ENCODE measurements at regions not wholly inside any gene's neighbourhood (a gene's known extent, or its start where the extent isn't known, plus 50 kb on each side); places are given as distances from the start of the nearest gene placed in this dataset.

DNA sequence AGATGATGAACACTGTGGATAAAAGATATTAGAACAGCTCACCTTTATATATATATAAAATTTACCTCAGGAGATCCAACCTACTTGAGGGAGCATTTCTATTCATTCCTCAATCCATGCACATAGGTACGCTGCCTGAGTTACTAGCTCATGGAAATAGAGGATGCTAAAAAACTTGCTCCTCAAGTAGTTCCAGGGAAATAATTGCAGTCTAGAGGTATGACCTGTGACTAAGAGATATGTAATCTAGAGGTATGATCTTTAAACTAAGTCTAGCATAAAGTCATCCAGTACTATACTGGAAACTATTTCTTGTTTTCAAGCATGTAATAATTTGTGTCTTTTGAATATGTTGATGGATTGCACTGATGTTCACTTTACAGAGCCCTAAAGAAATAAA, 471.2 kb downstream of the TAF11L14 start:
- Histone ChIP-seq H3K9ac (ENCODE audit: control insufficient read depth, extremely low read depth, insufficient read depth, low read length) (no peak overlapping the region), H3K79me2 (ENCODE audit: control insufficient read depth, insufficient read depth, low read length) (no peaks in the 10 kb centered on the region), H3K4me1 (ENCODE audit: control insufficient read depth, extremely low read depth, insufficient read depth, low read length) (no peaks in the 10 kb centered on the region), H3K27me3 (ENCODE audit: control insufficient read depth, extremely low read depth, insufficient read depth, low read length) (no peaks in the 10 kb centered on the region), H3K4me2 (ENCODE audit: control insufficient read depth, extremely low read depth, insufficient read depth, low read depth, low read length) (no peak overlapping the region), H2AFZ (ENCODE audit: control insufficient read depth, low read length) (no peak overlapping the region), H4K20me1 (ENCODE audit: control insufficient read depth, extremely low read depth, insufficient read depth, low read length) (no peaks in the 10 kb centered on the region), H3K36me3 (ENCODE audit: control insufficient read depth in 2 of 2, extremely low read depth in 1 of 2, insufficient read depth in 2 of 2, low read length in 2 of 2) (no peaks in the 10 kb centered on the region), H3K27ac (ENCODE audit: control insufficient read depth, insufficient read depth, low read length) (no peak overlapping the region), H3K9me3 (ENCODE audit: control insufficient read depth, low read depth, low read length) (no peaks in the 10 kb centered on the region), H3K4me3 (ENCODE audit: control insufficient read depth in 2 of 3, extremely low read depth in 1 of 3, insufficient read depth in 2 of 3, low read depth in 1 of 3, low read length in 3 of 3) (no peak overlapping the region), H3K9me1 (ENCODE audit: control insufficient read depth, extremely low read depth, insufficient read depth, low read length) (no peaks in the 10 kb centered on the region)
- no peak for FAIRE-seq
- DNase-seq (ENCODE audit: low read depth, low spot score): no peak
- dilution Hi-C loops (cut with MboI; ENCODE audit: extremely low pct_ligation_motif_present, low sequenced_read_pairs): no loop called here
- TF ChIP-seq, protein P1, sequence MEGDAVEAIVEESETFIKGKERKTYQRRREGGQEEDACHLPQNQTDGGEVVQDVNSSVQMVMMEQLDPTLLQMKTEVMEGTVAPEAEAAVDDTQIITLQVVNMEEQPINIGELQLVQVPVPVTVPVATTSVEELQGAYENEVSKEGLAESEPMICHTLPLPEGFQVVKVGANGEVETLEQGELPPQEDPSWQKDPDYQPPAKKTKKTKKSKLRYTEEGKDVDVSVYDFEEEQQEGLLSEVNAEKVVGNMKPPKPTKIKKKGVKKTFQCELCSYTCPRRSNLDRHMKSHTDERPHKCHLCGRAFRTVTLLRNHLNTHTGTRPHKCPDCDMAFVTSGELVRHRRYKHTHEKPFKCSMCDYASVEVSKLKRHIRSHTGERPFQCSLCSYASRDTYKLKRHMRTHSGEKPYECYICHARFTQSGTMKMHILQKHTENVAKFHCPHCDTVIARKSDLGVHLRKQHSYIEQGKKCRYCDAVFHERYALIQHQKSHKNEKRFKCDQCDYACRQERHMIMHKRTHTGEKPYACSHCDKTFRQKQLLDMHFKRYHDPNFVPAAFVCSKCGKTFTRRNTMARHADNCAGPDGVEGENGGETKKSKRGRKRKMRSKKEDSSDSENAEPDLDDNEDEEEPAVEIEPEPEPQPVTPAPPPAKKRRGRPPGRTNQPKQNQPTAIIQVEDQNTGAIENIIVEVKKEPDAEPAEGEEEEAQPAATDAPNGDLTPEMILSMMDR (optimal IDR thresholded peaks at IDR 0.05 in 1 of 3, IDR thresholded peaks at IDR 0.05 in 1 of 3, conservative IDR thresholded peaks at IDR 0.05 in 1 of 3; ENCODE audit: extremely low read depth in 1 of 3, insufficient read depth in 2 of 3, low read length in 3 of 3): no peak
- no peak for TF ChIP-seq EZH2 (IDR thresholded peaks at IDR 0.05; ENCODE audit: low read length)

- H3K4me3 ChIP-seq (ENCODE audit: control insufficient read depth in 2 of 3, extremely low read depth in 1 of 3, insufficient read depth in 2 of 3, low read depth in 1 of 3, low read length in 3 of 3): no peak overlapping the region
- FAIRE-seq: no peak
- H3K27ac ChIP-seq (ENCODE audit: control insufficient read depth, insufficient read depth, low read length): no peak overlapping the region
- H3K27me3 ChIP-seq (ENCODE audit: control insufficient read depth, extremely low read depth, insufficient read depth, low read length): no peaks in the 10 kb centered on the region
- no peaks in the 10 kb centered on the region for H4K20me1 ChIP-seq (ENCODE audit: control insufficient read depth, extremely low read depth, insufficient read depth, low read length)
- H3K9me1 ChIP-seq (ENCODE audit: control insufficient read depth, extremely low read depth, insufficient read depth, low read length): no peaks in the 10 kb centered on the region
- no peaks in the 10 kb centered on the region for H3K36me3 ChIP-seq (ENCODE audit: control insufficient read depth in 2 of 2, extremely low read depth in 1 of 2, insufficient read depth in 2 of 2, low read length in 2 of 2)
- no peaks in the 10 kb centered on the region for H3K9me3 ChIP-seq (ENCODE audit: control insufficient read depth, low read depth, low read length)
- no peak overlapping the region for H3K9ac ChIP-seq (ENCODE audit: control insufficient read depth, extremely low read depth, insufficient read depth, low read length)
- no peak for DNase-seq (ENCODE audit: low read depth, low spot score)
- H3K4me1 ChIP-seq (ENCODE audit: control insufficient read depth, extremely low read depth, insufficient read depth, low read length): no peaks in the 10 kb centered on the region
- dilution Hi-C loops (cut with MboI; ENCODE audit: extremely low pct_ligation_motif_present, low sequenced_read_pairs): no loop called here
- TF ChIP-seq, protein P1 (optimal IDR thresholded peaks at IDR 0.05 in 1 of 3, IDR thresholded peaks at IDR 0.05 in 1 of 3, conservative IDR thresholded peaks at IDR 0.05 in 1 of 3; ENCODE audit: extremely low read depth in 1 of 3, insufficient read depth in 2 of 3, low read length in 3 of 3): no peak
- TF ChIP-seq EZH2 (IDR thresholded peaks at IDR 0.05; ENCODE audit: low read length): no peak
- H2AFZ ChIP-seq (ENCODE audit: control insufficient read depth, low read length): no peak overlapping the region
- no peaks in the 10 kb centered on the region for H3K79me2 ChIP-seq (ENCODE audit: control insufficient read depth, insufficient read depth, low read length)
- H3K4me2 ChIP-seq (ENCODE audit: control insufficient read depth, extremely low read depth, insufficient read depth, low read depth, low read length): no peak overlapping the region
Measured at GRCh38 chr5:18111906-18112465, 477.7 kb downstream of the TAF11L14 start.
